HG03097 (cell line): ENCODE measurements at regions not wholly inside any gene's neighbourhood (a gene's known extent, or its start where the extent isn't known, plus 50 kb on each side); places are given as distances from the start of the nearest gene placed in this dataset.
"Not testable (repeated sequence)": the region's sequence is repeated elsewhere in the genome, so short reads cannot be mapped to it uniquely, and the experiment has no call there.

ENCODE experiments used
- ATAC-seq: cut with Tn5 transposase; IDR thresholded peaks from one replicate; pipeline ENCODE4 v1.9.1; 2021; ENCODE audit not compliant: unreplicated experiment, low FRiP score

GRCh38 chr7:84880326-84880997 is 306.4 kb downstream of the SEMA3D start:
- ATAC-seq: not testable (repeated sequence)

GRCh38 chr7:84879570-84880325 is 307.1 kb downstream of the SEMA3D start:
- ATAC-seq: no peak

- no peak for ATAC-seq
Measured at GRCh38 chr7:84877943-84878570, 308.8 kb downstream of the SEMA3D start.

- no peak for ATAC-seq
Measured at GRCh38 chr7:84876061-84876821, 310.6 kb downstream of the SEMA3D start.

GRCh38 chr7:84865560-84865959 is 321.3 kb downstream of the SEMA3D start:
- ATAC-seq: no peak

- ATAC-seq: no peak
Measured at GRCh38 chr7:84857336-84857735, 329.5 kb downstream of the SEMA3D start.

GRCh38 chr7:84855758-84856157 is 331.1 kb downstream of the SEMA3D start:
- ATAC-seq: no peak

GRCh38 chr7:84848974-84849372 is 337.9 kb downstream of the SEMA3D start:
- ATAC-seq: not testable (repeated sequence)

GRCh38 chr7:84848219-84848973 is 338.5 kb downstream of the SEMA3D start:
- no peak for ATAC-seq

- no peak for ATAC-seq
Measured at GRCh38 chr7:84847790-84848189, 339.1 kb downstream of the SEMA3D start.

GRCh38 chr7:84847038-84847437 is 339.8 kb downstream of the SEMA3D start:
- no peak for ATAC-seq

- no peak for ATAC-seq
Measured at GRCh38 chr7:84845971-84846370, 340.9 kb downstream of the SEMA3D start.

GRCh38 chr7:84844771-84845170 is 342.1 kb downstream of the SEMA3D start:
- ATAC-seq: no peak

GRCh38 chr7:84841809-84842208 is 345.0 kb downstream of the SEMA3D start:
- ATAC-seq: no peak

GRCh38 chr7:84838857-84839256 is 348.0 kb downstream of the SEMA3D start:
- no peak for ATAC-seq

GRCh38 chr7:84837405-84837804 is 349.5 kb downstream of the SEMA3D start:
- ATAC-seq: no peak

- ATAC-seq: no peak
Measured at GRCh38 chr7:84829719-84830118, 357.1 kb downstream of the SEMA3D start.

- no peak for ATAC-seq
Measured at GRCh38 chr7:84824057-84824651, 362.7 kb downstream of the SEMA3D start.

- ATAC-seq: no peak
Measured at GRCh38 chr7:84823530-84823929, 363.3 kb downstream of the SEMA3D start.
